K562 (cell line): ENCODE measurements at regions not wholly inside any gene's neighbourhood (a gene's known extent, or its start where the extent isn't known, plus 50 kb on each side); places are given as distances from the start of the nearest gene placed in this dataset.

Source experiments
- GTF3C2 ChIP-seq: IDR thresholded peaks from 3 replicates; pipeline ENCODE4 v1.6.1; 2011; ENCODE audit warnings: borderline replicate concordance, mild to moderate bottlenecking, moderate library complexity; ENCODE audit not compliant: insufficient read length; ENCODE audit errors: extremely low read depth
- POLR2A ChIP-seq: fragments of 450-650 bp; conservative IDR thresholded peaks from 2 replicates; pipeline ENCODE4 v1.6.1; 2016
- PRMT5 ChIP-seq: sonication (generic); formaldehyde crosslinking; IDR thresholded peaks from 2 replicates; pipeline ENCODE4 v1.5.0; 2020; ENCODE audit warnings: missing genetic modification reagents
- RAD21 ChIP-seq, 2 experiments: fragments of 250-450 bp in 1 of 2; fragments of 450-650 bp in 1 of 2; sonication (Bioruptor Pico) in 1 of 2; formaldehyde crosslinking in 1 of 2; IDR thresholded peaks in 1 of 2; conservative IDR thresholded peaks in 1 of 2; 2 replicates each; pipeline versions ENCODE4 v1.4.0 to v1.8.0; 2020 to 2022; ENCODE audit warnings: mild to moderate bottlenecking in 2 of 2, moderate library complexity in 1 of 2
- RBM15 ChIP-seq: fragments of 200-400 bp; formaldehyde crosslinking; IDR thresholded peaks from 2 replicates; pipeline ENCODE4 v1.6.1; 2018; ENCODE audit warnings: mild to moderate bottlenecking, low read length, moderate library complexity; ENCODE audit not compliant: insufficient read depth
- SMARCE1 ChIP-seq: fragments of 450-650 bp; IDR thresholded peaks from 2 replicates; pipeline ENCODE4 v1.7.1; 2016; ENCODE audit warnings: mild to moderate bottlenecking
- TF ChIP-seq, protein P1 (sequence below): fragments of 250-450 bp; sonication (Bioruptor Pico); IDR thresholded peaks from 2 replicates; pipeline ENCODE4 v1.5.0; 2021
- TF ChIP-seq, protein P2 (sequence below): fragments of 450-650 bp; formaldehyde crosslinking; IDR thresholded peaks from 2 replicates; pipeline ENCODE4 v1.4.0; 2020; ENCODE audit warnings: mild to moderate bottlenecking, moderate library complexity
- TF ChIP-seq, protein P3 (sequence below), 3 experiments: IDR thresholded peaks in 2 of 3; conservative IDR thresholded peaks in 1 of 3; 2 replicates each; pipeline ENCODE4 v1.5.1; 2011 to 2012; ENCODE audit warnings: low read length in 3 of 3, mild to moderate bottlenecking in 3 of 3, control low read depth in 2 of 3, improper control_type of control experiment in 1 of 3, inconsistent platforms in 1 of 3, low read depth in 1 of 3, mixed read lengths in 1 of 3, moderate library complexity in 1 of 3; ENCODE audit not compliant: insufficient read depth in 2 of 3
- TF ChIP-seq, protein P4 (sequence below): sonication (generic); formaldehyde crosslinking; IDR thresholded peaks from 2 replicates; pipeline ENCODE4 v1.4.0; 2020; ENCODE audit warnings: mild to moderate bottlenecking, missing genetic modification reagents

GRCh38 chr12:29895966-29896365 lies 112.2 kb upstream of the TMTC1 start:
- TF ChIP-seq SMARCE1: no peak
- TF ChIP-seq PRMT5: no peak
- TF ChIP-seq, protein P1, sequence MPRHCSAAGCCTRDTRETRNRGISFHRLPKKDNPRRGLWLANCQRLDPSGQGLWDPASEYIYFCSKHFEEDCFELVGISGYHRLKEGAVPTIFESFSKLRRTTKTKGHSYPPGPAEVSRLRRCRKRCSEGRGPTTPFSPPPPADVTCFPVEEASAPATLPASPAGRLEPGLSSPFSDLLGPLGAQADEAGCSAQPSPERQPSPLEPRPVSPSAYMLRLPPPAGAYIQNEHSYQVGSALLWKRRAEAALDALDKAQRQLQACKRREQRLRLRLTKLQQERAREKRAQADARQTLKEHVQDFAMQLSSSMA (CRISPR knock-in tag): no peak
- no peak for TF ChIP-seq POLR2A
- TF ChIP-seq, protein P2, sequence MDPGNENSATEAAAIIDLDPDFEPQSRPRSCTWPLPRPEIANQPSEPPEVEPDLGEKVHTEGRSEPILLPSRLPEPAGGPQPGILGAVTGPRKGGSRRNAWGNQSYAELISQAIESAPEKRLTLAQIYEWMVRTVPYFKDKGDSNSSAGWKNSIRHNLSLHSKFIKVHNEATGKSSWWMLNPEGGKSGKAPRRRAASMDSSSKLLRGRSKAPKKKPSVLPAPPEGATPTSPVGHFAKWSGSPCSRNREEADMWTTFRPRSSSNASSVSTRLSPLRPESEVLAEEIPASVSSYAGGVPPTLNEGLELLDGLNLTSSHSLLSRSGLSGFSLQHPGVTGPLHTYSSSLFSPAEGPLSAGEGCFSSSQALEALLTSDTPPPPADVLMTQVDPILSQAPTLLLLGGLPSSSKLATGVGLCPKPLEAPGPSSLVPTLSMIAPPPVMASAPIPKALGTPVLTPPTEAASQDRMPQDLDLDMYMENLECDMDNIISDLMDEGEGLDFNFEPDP (CRISPR knock-in tag): no peak
- TF ChIP-seq RAD21 (CRISPR knock-in tag; conservative IDR thresholded peaks at IDR 0.05 in 1 of 2, IDR thresholded peaks at IDR 0.05 in 1 of 2): no peak
- TF ChIP-seq, protein P3, sequence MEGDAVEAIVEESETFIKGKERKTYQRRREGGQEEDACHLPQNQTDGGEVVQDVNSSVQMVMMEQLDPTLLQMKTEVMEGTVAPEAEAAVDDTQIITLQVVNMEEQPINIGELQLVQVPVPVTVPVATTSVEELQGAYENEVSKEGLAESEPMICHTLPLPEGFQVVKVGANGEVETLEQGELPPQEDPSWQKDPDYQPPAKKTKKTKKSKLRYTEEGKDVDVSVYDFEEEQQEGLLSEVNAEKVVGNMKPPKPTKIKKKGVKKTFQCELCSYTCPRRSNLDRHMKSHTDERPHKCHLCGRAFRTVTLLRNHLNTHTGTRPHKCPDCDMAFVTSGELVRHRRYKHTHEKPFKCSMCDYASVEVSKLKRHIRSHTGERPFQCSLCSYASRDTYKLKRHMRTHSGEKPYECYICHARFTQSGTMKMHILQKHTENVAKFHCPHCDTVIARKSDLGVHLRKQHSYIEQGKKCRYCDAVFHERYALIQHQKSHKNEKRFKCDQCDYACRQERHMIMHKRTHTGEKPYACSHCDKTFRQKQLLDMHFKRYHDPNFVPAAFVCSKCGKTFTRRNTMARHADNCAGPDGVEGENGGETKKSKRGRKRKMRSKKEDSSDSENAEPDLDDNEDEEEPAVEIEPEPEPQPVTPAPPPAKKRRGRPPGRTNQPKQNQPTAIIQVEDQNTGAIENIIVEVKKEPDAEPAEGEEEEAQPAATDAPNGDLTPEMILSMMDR (IDR thresholded peaks at IDR 0.05 in 2 of 3, conservative IDR thresholded peaks at IDR 0.05 in 1 of 3; ENCODE audit: insufficient read depth in 2 of 3, low read depth in 1 of 3, low read length in 3 of 3): no peak
- no peak for TF ChIP-seq RBM15
- TF ChIP-seq, protein P4, sequence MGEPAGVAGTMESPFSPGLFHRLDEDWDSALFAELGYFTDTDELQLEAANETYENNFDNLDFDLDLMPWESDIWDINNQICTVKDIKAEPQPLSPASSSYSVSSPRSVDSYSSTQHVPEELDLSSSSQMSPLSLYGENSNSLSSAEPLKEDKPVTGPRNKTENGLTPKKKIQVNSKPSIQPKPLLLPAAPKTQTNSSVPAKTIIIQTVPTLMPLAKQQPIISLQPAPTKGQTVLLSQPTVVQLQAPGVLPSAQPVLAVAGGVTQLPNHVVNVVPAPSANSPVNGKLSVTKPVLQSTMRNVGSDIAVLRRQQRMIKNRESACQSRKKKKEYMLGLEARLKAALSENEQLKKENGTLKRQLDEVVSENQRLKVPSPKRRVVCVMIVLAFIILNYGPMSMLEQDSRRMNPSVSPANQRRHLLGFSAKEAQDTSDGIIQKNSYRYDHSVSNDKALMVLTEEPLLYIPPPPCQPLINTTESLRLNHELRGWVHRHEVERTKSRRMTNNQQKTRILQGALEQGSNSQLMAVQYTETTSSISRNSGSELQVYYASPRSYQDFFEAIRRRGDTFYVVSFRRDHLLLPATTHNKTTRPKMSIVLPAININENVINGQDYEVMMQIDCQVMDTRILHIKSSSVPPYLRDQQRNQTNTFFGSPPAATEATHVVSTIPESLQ (CRISPR knock-in tag): no peak
- TF ChIP-seq GTF3C2: no peak
